HT-29 (cell line): ENCODE measurements at regions not wholly inside any gene's neighbourhood (a gene's known extent, or its start where the extent isn't known, plus 50 kb on each side); places are given as distances from the start of the nearest gene placed in this dataset.
A peak's percentile ranks its signal among the peaks of the same experiment; 100 is the strongest.

Experiments
- DNase-seq: peaks from one replicate; pipeline ENCODE4 v3.0.0-alpha.2; 2015; ENCODE audit warnings: low spot score

- no peak for DNase-seq
Measured at GRCh38 chr20:41881466-41882046, 263.4 kb upstream of the CHD6 start.

- no peak for DNase-seq
Measured at GRCh38 chr20:41879123-41879522, 260.9 kb upstream of the CHD6 start.

- no peak for DNase-seq
Measured at GRCh38 chr20:41877911-41878310, 259.7 kb upstream of the CHD6 start.

- DNase-seq: no peak
Measured at GRCh38 chr20:41874658-41875057, 256.5 kb upstream of the CHD6 start.

- DNase-seq: no peak
Measured at GRCh38 chr20:41872930-41873329, 254.8 kb upstream of the CHD6 start.

GRCh38 chr20:41870869-41871462 is 252.8 kb upstream of the CHD6 start:
- no peak for DNase-seq

- DNase-seq: no peak
Measured at GRCh38 chr20:41869261-41869660, 251.1 kb upstream of the CHD6 start.

- DNase-seq: no peak
Measured at GRCh38 chr20:41865938-41866337, 247.8 kb upstream of the CHD6 start.

GRCh38 chr20:41862476-41862875 is 244.3 kb upstream of the CHD6 start:
- DNase-seq: no peak

GRCh38 chr20:41861772-41862422 is 243.7 kb upstream of the CHD6 start:
- DNase-seq: no peak

GRCh38 chr20:41854765-41855164 is 236.6 kb upstream of the CHD6 start:
- DNase-seq: peak; percentile 17

- no peak for DNase-seq
Measured at GRCh38 chr20:41853806-41854205, 235.6 kb upstream of the CHD6 start.

- DNase-seq: peak; percentile 19
Measured at GRCh38 chr20:41848180-41848579, 230.0 kb upstream of the CHD6 start.

- no peak for DNase-seq
Measured at GRCh38 chr20:41837669-41838224, 219.6 kb upstream of the CHD6 start.

GRCh38 chr20:41833739-41834138 is 215.6 kb upstream of the CHD6 start:
- no peak for DNase-seq

GRCh38 chr20:41830702-41831101 is 212.5 kb upstream of the CHD6 start:
- DNase-seq: no peak

- no peak for DNase-seq
Measured at GRCh38 chr20:41819436-41819835, 201.3 kb upstream of the CHD6 start.

- DNase-seq: no peak
Measured at GRCh38 chr20:41818991-41819390, 200.8 kb upstream of the CHD6 start.

- no peak for DNase-seq
Measured at GRCh38 chr20:41818369-41818768, 200.2 kb upstream of the CHD6 start.

- no peak for DNase-seq
Measured at GRCh38 chr20:41811456-41811855, 193.3 kb upstream of the CHD6 start.

GRCh38 chr20:41800040-41800439 is 181.9 kb upstream of the CHD6 start:
- DNase-seq: no peak

- no peak for DNase-seq
Measured at GRCh38 chr20:41798930-41799502, 180.8 kb upstream of the CHD6 start.

GRCh38 chr20:41786158-41786557 is 168.0 kb upstream of the CHD6 start:
- DNase-seq: no peak
